ENCODE measurements at regions not wholly inside any gene's neighbourhood (a gene's known extent, or its start where the extent isn't known, plus 50 kb on each side); places are given as distances from the start of the nearest gene placed in this dataset.

- no peak for DNase-seq (ENCODE audit: low read depth, low spot score)
- Histone ChIP-seq H3K9ac (ENCODE audit: low read length) (no peak overlapping the region), H3K79me2 (ENCODE audit: insufficient read depth, low read length) (no peaks in the 10 kb centered on the region), H3K4me3 (replicated peaks in 1 of 2; ENCODE audit: low read depth in 1 of 2, low read length in 2 of 2) (no peak overlapping the region), H2AFZ (ENCODE audit: low read depth, low read length, poor library complexity, severe bottlenecking) (no peak overlapping the region), H3K27me3 (ENCODE audit: insufficient read depth, low read length) (no peaks in the 10 kb centered on the region), H3K36me3 (ENCODE audit: control insufficient read depth in 1 of 2, insufficient read depth in 2 of 2, low read length in 2 of 2) (no peaks in the 10 kb centered on the region), H3K4me1 (ENCODE audit: control insufficient read depth in 1 of 2, insufficient read depth in 2 of 2, low read length in 2 of 2) (no peaks in the 10 kb centered on the region), H3K4me2 (ENCODE audit: low read length) (no peak overlapping the region), H3K9me2 (ENCODE audit: insufficient read depth) (no peaks in the 10 kb centered on the region), H3K9me3 (ENCODE audit: control insufficient read depth in 1 of 2, insufficient read depth in 1 of 2, low read depth in 1 of 2, low read length in 2 of 2) (no peaks in the 10 kb centered on the region), H4K20me1 (ENCODE audit: insufficient read depth) (no peaks in the 10 kb centered on the region), H3K27ac (ENCODE audit: low read depth, low read length) (no peak overlapping the region)
- intact Hi-C loops (cut with micrococcal nuclease), result no loop called here
- CTCF ChIA-PET, result no interaction called here
- no peak for ATAC-seq
- no peak for TF ChIP-seq SRF (IDR thresholded peaks at IDR 0.05; ENCODE audit: low read depth)
- TF ChIP-seq ZBTB33 (IDR thresholded peaks at IDR 0.05; ENCODE audit: extremely low read depth, insufficient replicate concordance, low read length), result no peak
- no peak for TF ChIP-seq POLR2A (IDR thresholded peaks at IDR 0.05; ENCODE audit: borderline replicate concordance, extremely low read depth, insufficient read depth, insufficient read length)
- no peak for TF ChIP-seq POLR2AphosphoS5 (IDR thresholded peaks at IDR 0.05; ENCODE audit: low read depth, low read length)
- no peak for TF ChIP-seq EGR1 (IDR thresholded peaks at IDR 0.05; ENCODE audit: low read depth)
- no peak for TF ChIP-seq ELF1 (IDR thresholded peaks at IDR 0.05; ENCODE audit: borderline replicate concordance, low read depth)
- TF ChIP-seq EZH2phosphoT487 (IDR thresholded peaks at IDR 0.05; ENCODE audit: borderline replicate concordance), result no peak
- TF ChIP-seq CEBPB (IDR thresholded peaks at IDR 0.05; ENCODE audit: low read depth), result no peak
- POLR2A ChIA-PET, result no interaction called here
- RAD21 ChIA-PET (ENCODE audit: low non-redundant PET in 1 of 2, low total read pairs in 2 of 2, uncharacterized antibody in 2 of 2, unreplicated experiment in 2 of 2), result no interaction called here
- no TSS peak for BruUV-seq (replicated peaks)
Observed at GRCh38 chr7:85376589-85376988, 189.7 kb upstream of the SEMA3D start.

GRCh38 chr7:85356916-85357315, 170.1 kb upstream of the SEMA3D start:
- no TSS peak for BruUV-seq (replicated peaks)
- RAD21 ChIA-PET (ENCODE audit: low non-redundant PET in 1 of 2, low total read pairs in 2 of 2, uncharacterized antibody in 2 of 2, unreplicated experiment in 2 of 2), result no interaction called here
- no peak for TF ChIP-seq REST (IDR thresholded peaks at IDR 0.05; ENCODE audit: low read depth)
- TF ChIP-seq YY1 (IDR thresholded peaks at IDR 0.05; ENCODE audit: extremely low read depth, insufficient replicate concordance, low read depth, low read length), result no peak
- no peak for TF ChIP-seq POLR2A (IDR thresholded peaks at IDR 0.05; ENCODE audit: borderline replicate concordance, extremely low read depth, insufficient read depth, insufficient read length)
- no peak for TF ChIP-seq CBX3 (IDR thresholded peaks at IDR 0.05; ENCODE audit: low read depth)
- TF ChIP-seq EZH2phosphoT487 (IDR thresholded peaks at IDR 0.05; ENCODE audit: borderline replicate concordance), result no peak
- TF ChIP-seq ATF3 (IDR thresholded peaks at IDR 0.05), result no peak
- no peak for TF ChIP-seq SRF (IDR thresholded peaks at IDR 0.05; ENCODE audit: low read depth)
- TF ChIP-seq SP1 (IDR thresholded peaks at IDR 0.05; ENCODE audit: low read depth), result no peak
- TF ChIP-seq ZBTB33 (IDR thresholded peaks at IDR 0.05; ENCODE audit: extremely low read depth, insufficient replicate concordance, low read length), result no peak

More at GRCh38 chr7:85356916-85357315, 170.1 kb upstream of the SEMA3D start:
- Histone ChIP-seq H3K4me1 (ENCODE audit: control insufficient read depth in 1 of 2, insufficient read depth in 2 of 2, low read length in 2 of 2) (no peaks in the 10 kb centered on the region), H3K9me3 (ENCODE audit: control insufficient read depth in 1 of 2, insufficient read depth in 1 of 2, low read depth in 1 of 2, low read length in 2 of 2) (no peaks in the 10 kb centered on the region), H3K4me2 (ENCODE audit: low read length) (no peak overlapping the region), H2AFZ (ENCODE audit: low read depth, low read length, poor library complexity, severe bottlenecking) (no peak overlapping the region), H3K9ac (ENCODE audit: low read length) (no peak overlapping the region), H3K27ac (ENCODE audit: low read depth, low read length) (no peak overlapping the region), H3K9me2 (ENCODE audit: insufficient read depth) (no peaks in the 10 kb centered on the region), H3K4me3 (replicated peaks in 1 of 2; ENCODE audit: low read depth in 1 of 2, low read length in 2 of 2) (no peak overlapping the region), H3K27me3 (ENCODE audit: insufficient read depth, low read length) (peaks cover 3% of the 10 kb centered on the region; the same call in 1 of the 2 replicates), H3K79me2 (ENCODE audit: insufficient read depth, low read length) (no peaks in the 10 kb centered on the region), H4K20me1 (ENCODE audit: insufficient read depth) (no peaks in the 10 kb centered on the region), H3K36me3 (ENCODE audit: control insufficient read depth in 1 of 2, insufficient read depth in 2 of 2, low read length in 2 of 2) (no peaks in the 10 kb centered on the region)
- intact Hi-C loops (cut with micrococcal nuclease), result no loop called here
- ChIA-PET CTCF (no interaction called here), POLR2A (no interaction called here)
- no peak for ATAC-seq
- DNase-seq (ENCODE audit: low read depth, low spot score), result no peak
